C4-2B (cell line): ENCODE measurements at regions not wholly inside any gene's neighbourhood (a gene's known extent, or its start where the extent isn't known, plus 50 kb on each side); places are given as distances from the start of the nearest gene placed in this dataset.

ENCODE experiments used
- H3K27ac ChIP-seq: fragments of 450-650 bp; 2 replicates; pipeline ENCODE4 v1.5.1; 2017
- ZFX ChIP-seq: fragments of 450-650 bp; IDR thresholded peaks from 2 replicates; pipeline ENCODE4 v1.6.1; 2017
- TF ChIP-seq, protein P1 (sequence below): fragments of 450-650 bp; conservative IDR thresholded peaks from 2 replicates; pipeline ENCODE4 v1.5.1; 2017; ENCODE audit warnings: mild to moderate bottlenecking

DNA sequence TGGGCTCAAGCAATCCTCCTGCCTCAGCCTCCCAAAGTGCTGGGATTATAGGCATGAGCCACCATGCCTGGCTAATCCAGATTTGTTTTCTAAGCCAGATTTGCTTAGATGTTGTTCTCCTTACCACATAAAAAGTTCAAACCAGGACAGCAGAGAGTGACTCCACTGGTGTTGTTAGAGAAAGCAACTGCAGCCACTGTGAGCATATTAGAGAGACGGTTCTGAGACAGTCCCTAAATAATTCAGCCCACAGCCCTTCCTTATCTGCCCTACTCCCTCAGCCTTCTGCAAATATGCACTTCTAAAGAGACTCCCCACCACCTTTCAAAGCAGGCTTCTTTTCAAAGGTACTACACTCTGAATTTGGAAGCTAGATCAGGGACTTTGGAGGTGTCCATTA lies 96.1 kb downstream of the DRD1 start:
- no peak overlapping the region for H3K27ac ChIP-seq
- TF ChIP-seq ZFX: no peak
- TF ChIP-seq, protein P1, sequence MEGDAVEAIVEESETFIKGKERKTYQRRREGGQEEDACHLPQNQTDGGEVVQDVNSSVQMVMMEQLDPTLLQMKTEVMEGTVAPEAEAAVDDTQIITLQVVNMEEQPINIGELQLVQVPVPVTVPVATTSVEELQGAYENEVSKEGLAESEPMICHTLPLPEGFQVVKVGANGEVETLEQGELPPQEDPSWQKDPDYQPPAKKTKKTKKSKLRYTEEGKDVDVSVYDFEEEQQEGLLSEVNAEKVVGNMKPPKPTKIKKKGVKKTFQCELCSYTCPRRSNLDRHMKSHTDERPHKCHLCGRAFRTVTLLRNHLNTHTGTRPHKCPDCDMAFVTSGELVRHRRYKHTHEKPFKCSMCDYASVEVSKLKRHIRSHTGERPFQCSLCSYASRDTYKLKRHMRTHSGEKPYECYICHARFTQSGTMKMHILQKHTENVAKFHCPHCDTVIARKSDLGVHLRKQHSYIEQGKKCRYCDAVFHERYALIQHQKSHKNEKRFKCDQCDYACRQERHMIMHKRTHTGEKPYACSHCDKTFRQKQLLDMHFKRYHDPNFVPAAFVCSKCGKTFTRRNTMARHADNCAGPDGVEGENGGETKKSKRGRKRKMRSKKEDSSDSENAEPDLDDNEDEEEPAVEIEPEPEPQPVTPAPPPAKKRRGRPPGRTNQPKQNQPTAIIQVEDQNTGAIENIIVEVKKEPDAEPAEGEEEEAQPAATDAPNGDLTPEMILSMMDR: no peak

DNA sequence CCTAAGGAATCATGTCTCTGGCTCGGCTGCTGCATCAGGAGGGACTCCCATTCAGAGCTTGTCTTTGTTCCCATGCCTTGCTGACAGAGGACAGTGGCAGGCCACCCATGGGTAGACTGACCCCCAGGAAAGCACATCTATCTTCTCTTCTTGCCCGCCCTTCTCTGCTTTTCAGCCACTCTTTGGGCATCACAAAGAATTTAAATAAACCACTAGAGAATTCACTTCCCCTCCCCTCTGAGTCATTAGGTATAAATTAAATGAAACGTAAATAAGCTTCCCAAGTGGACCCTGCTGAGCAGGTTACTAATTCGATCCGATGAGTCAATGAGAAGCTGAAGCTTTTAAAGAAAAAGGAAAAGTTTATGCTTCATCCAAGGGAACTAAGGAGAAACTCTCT lies 97.0 kb downstream of the DRD1 start:
- no peak overlapping the region for H3K27ac ChIP-seq
- TF ChIP-seq, protein P1: no peak
- no peak for TF ChIP-seq ZFX

DNA sequence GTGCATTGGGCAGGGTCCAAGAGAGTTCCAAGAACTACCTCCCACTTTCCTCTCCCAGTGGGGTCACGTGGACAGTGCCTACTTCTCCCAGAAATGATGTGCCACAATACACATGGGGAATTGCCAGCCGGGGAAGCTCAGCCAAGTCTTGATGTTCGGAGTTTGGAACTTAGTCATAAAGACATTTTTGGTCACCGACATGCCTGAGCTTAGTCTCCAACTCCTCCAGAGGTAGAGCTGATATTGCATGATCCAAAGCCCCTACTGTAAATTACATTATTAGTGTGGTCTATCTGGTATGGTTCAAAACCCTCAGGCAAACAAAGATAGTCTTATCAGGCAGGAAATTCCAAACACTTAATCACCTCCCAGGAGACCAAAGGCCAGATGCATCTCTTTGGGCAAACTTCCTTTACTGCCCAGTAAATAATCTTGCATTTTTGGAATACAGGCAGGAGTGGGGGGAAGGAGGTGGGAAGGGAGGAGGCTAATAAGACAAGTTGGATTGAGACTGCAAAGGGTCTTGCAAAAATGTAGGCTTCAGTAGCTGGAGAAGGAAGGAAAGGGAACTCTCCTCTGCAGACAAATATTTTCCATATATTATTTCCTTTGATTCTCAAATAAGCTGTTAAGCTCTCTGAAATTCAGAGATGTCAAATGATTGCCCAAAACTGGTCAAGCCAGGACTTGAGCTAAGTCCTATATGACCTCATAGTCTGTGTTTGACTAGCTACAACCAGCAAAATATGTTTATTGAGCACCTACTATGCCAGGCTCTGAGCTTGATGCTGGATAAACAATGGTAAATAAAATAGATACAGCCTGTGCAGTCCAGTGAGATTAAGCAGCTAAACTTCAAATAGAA lies 99.4 kb downstream of the DRD1 start:
- H3K27ac ChIP-seq: no peak overlapping the region

DNA sequence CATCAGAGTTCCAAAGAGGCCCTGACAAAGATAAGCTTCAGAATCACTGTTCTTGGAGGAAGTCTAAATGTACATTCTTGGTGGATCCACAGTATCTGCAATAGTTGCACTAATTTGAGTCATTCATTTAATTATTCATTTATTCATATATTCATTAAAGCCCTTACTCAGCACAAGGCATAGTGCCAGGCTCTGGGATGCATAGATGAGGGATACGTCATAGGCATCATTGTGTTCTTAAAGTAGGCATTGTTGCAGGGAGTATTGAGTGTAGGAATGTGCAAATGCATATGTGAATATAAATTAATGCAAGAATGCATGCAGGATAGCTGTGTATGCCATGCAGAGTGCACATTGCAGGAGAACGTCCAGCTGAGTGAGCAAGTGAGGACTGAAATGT lies 100.7 kb downstream of the DRD1 start:
- TF ChIP-seq, protein P1: no peak
- TF ChIP-seq ZFX: no peak
- H3K27ac ChIP-seq: no peak overlapping the region

More for the DNA sequence above, 99.4 kb downstream of the DRD1 start:
- TF ChIP-seq, protein P1: no peak
- no peak for TF ChIP-seq ZFX

DNA sequence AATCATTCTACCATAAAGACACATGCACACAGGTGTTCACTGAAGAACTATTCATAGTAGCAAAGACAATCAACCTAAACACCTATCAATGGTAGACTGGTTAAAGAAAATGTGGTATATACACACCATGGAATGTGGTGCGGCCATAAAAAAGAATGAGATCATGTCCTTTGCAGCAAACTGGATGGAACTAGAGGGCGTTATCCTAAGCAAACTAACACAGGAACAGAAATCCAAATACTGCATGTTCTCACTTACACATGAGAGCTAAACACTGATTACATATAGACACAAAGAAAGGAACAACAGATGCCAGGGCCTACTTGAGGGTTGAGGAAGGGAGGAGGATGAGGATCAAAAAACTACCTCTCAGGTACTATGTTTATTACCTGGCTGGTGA lies 103.8 kb downstream of the DRD1 start:
- no peak overlapping the region for H3K27ac ChIP-seq

DNA sequence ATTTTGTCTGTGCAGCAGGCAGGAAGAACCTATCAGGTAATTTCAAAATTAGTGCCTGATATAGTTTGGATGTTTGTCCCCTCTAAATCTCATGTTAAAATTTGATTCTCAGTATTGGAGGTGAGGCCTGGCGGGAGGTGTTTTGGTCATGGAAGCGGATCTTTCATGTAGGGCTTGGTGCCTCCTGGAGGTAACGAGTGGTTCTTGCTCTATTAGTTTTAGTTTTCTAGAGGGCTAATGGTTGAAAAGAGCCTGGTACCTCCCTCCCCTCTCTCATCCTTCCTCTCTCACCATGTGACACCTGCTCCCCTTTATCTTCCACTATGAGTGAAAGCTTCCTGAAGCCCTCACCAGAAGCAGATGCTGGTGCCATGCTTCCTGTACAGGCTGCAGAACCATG lies 106.3 kb downstream of the DRD1 start:
- H3K27ac ChIP-seq: no peak overlapping the region
- TF ChIP-seq ZFX: no peak
- TF ChIP-seq, protein P1: no peak

More for the DNA sequence above, 103.8 kb downstream of the DRD1 start:
- TF ChIP-seq ZFX: no peak
- TF ChIP-seq, protein P1: no peak

DNA sequence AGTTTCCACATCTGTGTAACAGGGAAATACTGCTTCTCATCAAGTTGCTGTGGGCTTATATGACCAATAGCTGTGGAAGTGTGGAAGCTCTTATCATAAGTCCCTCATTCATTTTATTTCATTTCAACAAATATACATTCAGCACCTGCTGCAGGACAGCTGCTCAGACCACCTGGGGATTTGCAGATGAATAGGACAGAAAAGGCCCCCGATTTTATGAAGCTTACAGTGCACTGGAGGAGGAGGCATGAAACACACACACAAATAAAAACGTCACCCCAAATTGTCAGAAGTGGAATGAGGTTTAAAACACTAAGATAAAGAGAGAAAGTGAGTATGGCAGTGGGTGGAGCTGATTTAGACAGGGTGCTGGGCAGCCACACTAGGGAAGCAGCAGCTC lies 107.2 kb downstream of the DRD1 start:
- H3K27ac ChIP-seq: no peak overlapping the region
- TF ChIP-seq, protein P1: no peak
- no peak for TF ChIP-seq ZFX
